IPS-18a (cell line): ENCODE measurements at regions not wholly inside any gene's neighbourhood (a gene's known extent, or its start where the extent isn't known, plus 50 kb on each side); places are given as distances from the start of the nearest gene placed in this dataset.

Experiments used
- H3K27ac ChIP-seq: one replicate; pipeline ENCODE4 v1.5.1; 2013; ENCODE audit warnings: low read length
- H3K27me3 ChIP-seq: one replicate; pipeline ENCODE4 v1.6.1; 2013; ENCODE audit warnings: mild to moderate bottlenecking, low read length; ENCODE audit not compliant: control insufficient read depth, insufficient read depth
- H3K36me3 ChIP-seq: one replicate; pipeline ENCODE4 v1.6.1; 2013; ENCODE audit warnings: low read depth, low read length; ENCODE audit not compliant: control insufficient read depth
- H3K4me1 ChIP-seq: one replicate; pipeline ENCODE4 v1.6.1; 2013; ENCODE audit warnings: low read depth, low read length; ENCODE audit not compliant: control insufficient read depth
- H3K4me3 ChIP-seq: one replicate; pipeline ENCODE4 v1.5.1; 2013; ENCODE audit warnings: low read length
- H3K9ac ChIP-seq: one replicate; pipeline ENCODE4 v1.6.1; 2013; ENCODE audit warnings: mild to moderate bottlenecking, low read length, moderate library complexity
- H3K9me3 ChIP-seq: one replicate; pipeline ENCODE4 v1.6.1; 2013; ENCODE audit warnings: low read depth, low read length; ENCODE audit not compliant: control insufficient read depth

GRCh38 chr10:129258283-129258923 lies 208.6 kb upstream of the MGMT start:
- H3K27ac ChIP-seq, result no peak overlapping the region
- no peaks in the 10 kb centered on the region for H3K27me3 ChIP-seq
- no peaks in the 10 kb centered on the region for H3K9me3 ChIP-seq
- no peaks in the 10 kb centered on the region for H3K36me3 ChIP-seq
- H3K4me1 ChIP-seq, result no peaks in the 10 kb centered on the region
- H3K4me3 ChIP-seq, result no peak overlapping the region
- no peak overlapping the region for H3K9ac ChIP-seq

GRCh38 chr10:129259128-129259815 lies 207.8 kb upstream of the MGMT start:
- H3K27ac ChIP-seq, result no peak overlapping the region
- no peaks in the 10 kb centered on the region for H3K36me3 ChIP-seq
- H3K9me3 ChIP-seq, result no peaks in the 10 kb centered on the region
- no peaks in the 10 kb centered on the region for H3K27me3 ChIP-seq
- no peak overlapping the region for H3K9ac ChIP-seq
- no peak overlapping the region for H3K4me3 ChIP-seq
- H3K4me1 ChIP-seq, result no peaks in the 10 kb centered on the region

- Histone ChIP-seq H3K4me3 (no peak overlapping the region), H3K4me1 (peaks cover 7% of the 10 kb centered on the region), H3K9ac (no peak overlapping the region), H3K36me3 (no peaks in the 10 kb centered on the region), H3K9me3 (no peaks in the 10 kb centered on the region), H3K27me3 (no peaks in the 10 kb centered on the region), H3K27ac (no peak overlapping the region)
Observed at GRCh38 chr10:129272176-129272575, 194.9 kb upstream of the MGMT start.

GRCh38 chr10:129272866-129273650 lies 194.0 kb upstream of the MGMT start:
- H3K4me3 ChIP-seq, result no peak overlapping the region
- H3K9me3 ChIP-seq, result no peaks in the 10 kb centered on the region
- no peaks in the 10 kb centered on the region for H3K27me3 ChIP-seq
- no peaks in the 10 kb centered on the region for H3K36me3 ChIP-seq
- H3K9ac ChIP-seq, result no peak overlapping the region
- peaks cover under 1% of the 10 kb centered on the region for H3K4me1 ChIP-seq
- H3K27ac ChIP-seq, result no peak overlapping the region

- no peaks in the 10 kb centered on the region for H3K36me3 ChIP-seq
- no peaks in the 10 kb centered on the region for H3K9me3 ChIP-seq
- H3K27ac ChIP-seq, result no peak overlapping the region
- H3K4me1 ChIP-seq, result no peaks in the 10 kb centered on the region
- H3K27me3 ChIP-seq, result no peaks in the 10 kb centered on the region
- no peak overlapping the region for H3K9ac ChIP-seq
- H3K4me3 ChIP-seq, result no peak overlapping the region
Observed at GRCh38 chr10:129273860-129274259, 193.2 kb upstream of the MGMT start.

GRCh38 chr10:129274748-129275474 lies 192.1 kb upstream of the MGMT start:
- no peaks in the 10 kb centered on the region for H3K36me3 ChIP-seq
- H3K4me3 ChIP-seq, result no peak overlapping the region
- no peaks in the 10 kb centered on the region for H3K4me1 ChIP-seq
- no peaks in the 10 kb centered on the region for H3K9me3 ChIP-seq
- H3K27ac ChIP-seq, result no peak overlapping the region
- no peak overlapping the region for H3K9ac ChIP-seq
- H3K27me3 ChIP-seq, result no peaks in the 10 kb centered on the region

- Histone ChIP-seq H3K36me3 (no peaks in the 10 kb centered on the region), H3K27ac (no peak overlapping the region), H3K4me3 (no peak overlapping the region), H3K27me3 (no peaks in the 10 kb centered on the region), H3K9me3 (no peaks in the 10 kb centered on the region), H3K4me1 (no peaks in the 10 kb centered on the region), H3K9ac (no peak overlapping the region)
Observed at GRCh38 chr10:129275886-129276285, 191.2 kb upstream of the MGMT start.

- H3K27ac ChIP-seq, result no peak overlapping the region
- H3K4me1 ChIP-seq, result no peaks in the 10 kb centered on the region
- H3K36me3 ChIP-seq, result no peaks in the 10 kb centered on the region
- H3K9me3 ChIP-seq, result peaks cover 7% of the 10 kb centered on the region
- H3K4me3 ChIP-seq, result no peak overlapping the region
- no peak overlapping the region for H3K9ac ChIP-seq
- H3K27me3 ChIP-seq, result no peaks in the 10 kb centered on the region
Observed at GRCh38 chr10:129277084-129277483, 190.0 kb upstream of the MGMT start.

GRCh38 chr10:129277841-129278240 lies 189.2 kb upstream of the MGMT start:
- Histone ChIP-seq H3K4me1 (no peaks in the 10 kb centered on the region), H3K27ac (no peak overlapping the region), H3K9me3 (peaks cover 7% of the 10 kb centered on the region), H3K9ac (no peak overlapping the region), H3K27me3 (no peaks in the 10 kb centered on the region), H3K4me3 (no peak overlapping the region), H3K36me3 (no peaks in the 10 kb centered on the region)

GRCh38 chr10:129278686-129279085 lies 188.4 kb upstream of the MGMT start:
- Histone ChIP-seq H3K9ac (no peak overlapping the region), H3K27me3 (no peaks in the 10 kb centered on the region), H3K4me3 (no peak overlapping the region), H3K4me1 (no peaks in the 10 kb centered on the region), H3K36me3 (no peaks in the 10 kb centered on the region), H3K9me3 (peaks cover 7% of the 10 kb centered on the region), H3K27ac (no peak overlapping the region)

GRCh38 chr10:129279446-129280154 lies 187.4 kb upstream of the MGMT start:
- Histone ChIP-seq H3K4me3 (no peak overlapping the region), H3K27ac (no peak overlapping the region), H3K9me3 (peaks cover 7% of the 10 kb centered on the region), H3K9ac (no peak overlapping the region), H3K36me3 (no peaks in the 10 kb centered on the region), H3K27me3 (no peaks in the 10 kb centered on the region), H3K4me1 (no peaks in the 10 kb centered on the region)
